ENCODE measurements at regions not wholly inside any gene's neighbourhood (a gene's known extent, or its start where the extent isn't known, plus 50 kb on each side); places are given as distances from the start of the nearest gene placed in this dataset.

GRCh38 chr2:16323551-16324543 is 341.8 kb downstream of the CYRIA start:
- FAIRE-seq (no peak), DNase-seq (ENCODE audit: insufficient read length, low spot score) (no peak)

- DNase-seq (ENCODE audit: insufficient read length, low spot score) (no peak), FAIRE-seq (no peak)
Measured at GRCh38 chr2:16323126-16323520, 342.5 kb downstream of the CYRIA start.

- FAIRE-seq = no peak
- DNase-seq (ENCODE audit: insufficient read length, low spot score) = no peak
Measured at GRCh38 chr2:16322308-16323125, 343.1 kb downstream of the CYRIA start.

- no peak for FAIRE-seq
- no peak for DNase-seq (ENCODE audit: insufficient read length, low spot score)
Measured at GRCh38 chr2:16321872-16322271, 343.8 kb downstream of the CYRIA start.

- DNase-seq (ENCODE audit: insufficient read length, low spot score) (no peak), FAIRE-seq (no peak)
Measured at GRCh38 chr2:16321256-16321655, 344.4 kb downstream of the CYRIA start.

GRCh38 chr2:16320716-16321115 is 344.9 kb downstream of the CYRIA start:
- DNase-seq (ENCODE audit: insufficient read length, low spot score) = no peak

GRCh38 chr2:16319551-16320121 is 346.0 kb downstream of the CYRIA start:
- DNase-seq (ENCODE audit: insufficient read length, low spot score) (no peak), FAIRE-seq (no peak)

More at GRCh38 chr2:16320716-16321115, 344.9 kb downstream of the CYRIA start:
- FAIRE-seq = no peak

- DNase-seq (ENCODE audit: insufficient read length, low spot score) = no peak
- no peak for FAIRE-seq
Measured at GRCh38 chr2:16318474-16319195, 347.0 kb downstream of the CYRIA start.

GRCh38 chr2:16318051-16318450 is 347.6 kb downstream of the CYRIA start:
- FAIRE-seq (no peak), DNase-seq (ENCODE audit: insufficient read length, low spot score) (no peak)

- FAIRE-seq = no peak
Measured at GRCh38 chr2:16317211-16317830, 348.3 kb downstream of the CYRIA start.

GRCh38 chr2:16316456-16317210 is 349.0 kb downstream of the CYRIA start:
- DNase-seq (ENCODE audit: insufficient read length, low spot score) (no peak), FAIRE-seq (no peak)

More at GRCh38 chr2:16317211-16317830, 348.3 kb downstream of the CYRIA start:
- no peak for DNase-seq (ENCODE audit: insufficient read length, low spot score)

GRCh38 chr2:16315908-16316307 is 349.7 kb downstream of the CYRIA start:
- no peak for DNase-seq (ENCODE audit: insufficient read length, low spot score)
- no peak for FAIRE-seq

GRCh38 chr2:16315458-16315835 is 350.2 kb downstream of the CYRIA start:
- FAIRE-seq (no peak), DNase-seq (ENCODE audit: insufficient read length, low spot score) (no peak)

- no peak for DNase-seq (ENCODE audit: insufficient read length, low spot score)
- FAIRE-seq = no peak
Measured at GRCh38 chr2:16314691-16315457, 350.8 kb downstream of the CYRIA start.

- FAIRE-seq = no peak
- DNase-seq (ENCODE audit: insufficient read length, low spot score) = no peak
Measured at GRCh38 chr2:16314001-16314400, 351.6 kb downstream of the CYRIA start.

GRCh38 chr2:16313235-16313975 is 352.2 kb downstream of the CYRIA start:
- no peak for DNase-seq (ENCODE audit: insufficient read length, low spot score)
- no peak for FAIRE-seq

- DNase-seq (ENCODE audit: insufficient read length, low spot score) = no peak
- no peak for FAIRE-seq
Measured at GRCh38 chr2:16312771-16313170, 352.9 kb downstream of the CYRIA start.

Measured in HTR-8/SVneo (cell line).